ENCODE measurements at regions not wholly inside any gene's neighbourhood (a gene's known extent, or its start where the extent isn't known, plus 50 kb on each side); places are given as distances from the start of the nearest gene placed in this dataset.
A peak's percentile ranks its signal among the peaks of the same experiment; 100 is the strongest.

DNA sequence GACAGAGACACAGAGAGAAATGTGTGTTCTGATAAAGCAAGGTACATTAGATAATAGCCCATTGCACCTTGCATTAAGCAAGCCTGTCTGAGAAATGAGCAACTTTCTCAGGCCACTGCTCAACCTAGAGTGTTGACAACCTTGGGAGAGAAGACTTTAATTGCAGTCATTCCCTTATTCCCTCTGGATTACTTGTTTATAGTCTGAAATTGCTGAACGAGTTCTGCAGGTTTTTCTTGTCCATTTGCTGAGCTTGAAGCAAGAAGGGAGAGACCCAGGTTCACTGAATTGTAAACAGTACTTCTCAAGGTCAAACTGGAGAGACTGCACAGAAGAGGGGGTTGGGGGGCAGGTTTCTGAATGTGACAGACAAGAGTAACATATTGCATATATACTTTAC is 159.4 kb upstream of the PLEKHG7 start:
- TF ChIP-seq, protein P1, sequence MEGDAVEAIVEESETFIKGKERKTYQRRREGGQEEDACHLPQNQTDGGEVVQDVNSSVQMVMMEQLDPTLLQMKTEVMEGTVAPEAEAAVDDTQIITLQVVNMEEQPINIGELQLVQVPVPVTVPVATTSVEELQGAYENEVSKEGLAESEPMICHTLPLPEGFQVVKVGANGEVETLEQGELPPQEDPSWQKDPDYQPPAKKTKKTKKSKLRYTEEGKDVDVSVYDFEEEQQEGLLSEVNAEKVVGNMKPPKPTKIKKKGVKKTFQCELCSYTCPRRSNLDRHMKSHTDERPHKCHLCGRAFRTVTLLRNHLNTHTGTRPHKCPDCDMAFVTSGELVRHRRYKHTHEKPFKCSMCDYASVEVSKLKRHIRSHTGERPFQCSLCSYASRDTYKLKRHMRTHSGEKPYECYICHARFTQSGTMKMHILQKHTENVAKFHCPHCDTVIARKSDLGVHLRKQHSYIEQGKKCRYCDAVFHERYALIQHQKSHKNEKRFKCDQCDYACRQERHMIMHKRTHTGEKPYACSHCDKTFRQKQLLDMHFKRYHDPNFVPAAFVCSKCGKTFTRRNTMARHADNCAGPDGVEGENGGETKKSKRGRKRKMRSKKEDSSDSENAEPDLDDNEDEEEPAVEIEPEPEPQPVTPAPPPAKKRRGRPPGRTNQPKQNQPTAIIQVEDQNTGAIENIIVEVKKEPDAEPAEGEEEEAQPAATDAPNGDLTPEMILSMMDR (conservative IDR thresholded peaks at IDR 0.05), result no peak
- no peak for TF ChIP-seq ZFX (IDR thresholded peaks at IDR 0.05)
- H3K27ac ChIP-seq, result peak overlapping the region; percentile 38

DNA sequence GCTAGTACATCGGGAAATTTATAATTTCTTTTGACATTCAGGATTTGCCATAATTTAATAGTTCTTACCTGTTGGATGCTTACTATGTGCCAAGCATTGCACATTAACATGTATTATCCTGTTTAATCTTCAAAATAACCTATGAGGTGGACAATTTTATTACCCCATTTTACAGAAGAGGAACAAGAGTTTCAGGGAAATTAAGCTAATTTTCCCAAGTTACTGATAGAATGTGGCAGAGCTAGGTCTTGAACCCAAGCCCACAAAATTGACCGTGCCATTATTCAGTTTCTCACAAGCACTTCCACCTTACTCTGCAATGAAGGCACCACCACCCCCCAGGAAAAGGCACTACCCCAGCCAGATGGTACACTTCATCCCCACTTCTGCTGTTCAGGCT is 161.1 kb upstream of the PLEKHG7 start:
- TF ChIP-seq, protein P1 (conservative IDR thresholded peaks at IDR 0.05), result no peak
- TF ChIP-seq ZFX (IDR thresholded peaks at IDR 0.05), result no peak
- no peak overlapping the region for H3K27ac ChIP-seq

DNA sequence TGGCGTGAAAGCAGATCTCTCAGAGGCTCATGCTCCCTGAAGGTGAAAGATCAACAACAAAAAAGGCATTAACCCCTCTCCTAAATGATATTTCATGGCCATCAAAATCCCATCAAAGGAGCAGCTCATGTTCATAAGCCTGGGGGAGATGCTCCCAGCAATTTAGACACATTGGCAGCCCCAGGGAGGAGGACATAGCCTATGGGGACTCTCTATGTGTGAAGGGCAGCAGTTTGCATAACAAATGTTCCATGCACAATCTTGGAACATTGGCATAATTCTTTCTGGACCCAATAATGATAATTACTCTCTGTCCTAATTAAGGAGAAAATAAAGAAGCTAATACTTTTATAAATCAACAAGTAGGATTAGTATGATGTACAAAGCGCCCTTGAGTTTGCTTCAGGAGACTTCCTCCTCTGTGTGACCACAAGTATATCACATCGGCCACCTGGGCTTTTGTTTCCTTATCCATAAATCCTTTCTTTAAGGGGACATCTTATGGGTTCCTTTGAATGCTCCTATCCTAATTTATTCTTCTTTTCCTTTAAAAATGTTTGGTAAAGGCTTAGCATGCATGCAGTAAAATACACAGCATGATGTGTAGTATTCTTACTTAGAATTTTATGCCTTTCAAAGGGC is 161.9 kb upstream of the PLEKHG7 start:
- no peak for TF ChIP-seq ZFX (IDR thresholded peaks at IDR 0.05)
- TF ChIP-seq, protein P1 (conservative IDR thresholded peaks at IDR 0.05), result no peak
- no peak overlapping the region for H3K27ac ChIP-seq

DNA sequence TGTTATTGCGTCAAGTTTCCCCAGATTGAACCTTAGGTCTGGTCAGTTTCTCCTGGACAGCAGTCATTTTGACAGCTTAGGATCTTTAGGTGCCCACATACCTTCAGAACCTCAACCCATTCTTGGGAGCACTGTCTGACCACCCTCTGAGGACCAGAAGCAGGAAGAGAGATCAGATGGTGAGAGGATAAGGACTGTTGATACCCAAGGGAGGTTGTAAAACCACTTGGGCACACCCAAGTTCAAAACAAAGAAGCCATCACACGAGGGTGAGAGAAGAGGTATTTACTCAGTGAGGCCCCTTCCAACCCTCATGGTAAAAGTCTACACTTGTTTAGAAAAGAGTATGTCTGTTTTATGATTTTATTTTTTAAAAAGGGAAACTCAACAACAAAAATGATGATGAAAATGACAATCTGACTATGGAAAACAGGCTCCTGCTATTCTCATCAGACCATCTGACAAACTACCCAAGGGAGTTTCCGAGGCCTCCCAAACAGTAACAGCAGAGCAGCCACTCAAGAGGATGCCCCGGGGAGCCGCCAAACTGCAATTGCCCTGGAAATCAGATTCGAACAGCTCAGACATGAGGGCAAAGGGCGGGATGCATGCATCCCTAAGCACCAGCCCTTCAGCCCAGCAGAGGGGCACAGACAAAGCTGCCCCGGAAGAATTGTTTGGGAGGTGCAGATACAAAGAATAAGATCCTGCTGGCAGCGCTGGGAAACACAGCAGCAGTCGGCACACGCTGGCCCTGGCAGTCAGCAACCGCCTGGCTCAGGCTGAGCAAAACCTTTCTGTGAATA is 162.6 kb upstream of the PLEKHG7 start:
- no peak for TF ChIP-seq ZFX (IDR thresholded peaks at IDR 0.05)
- TF ChIP-seq, protein P1 (conservative IDR thresholded peaks at IDR 0.05), result no peak
- H3K27ac ChIP-seq, result no peak overlapping the region

DNA sequence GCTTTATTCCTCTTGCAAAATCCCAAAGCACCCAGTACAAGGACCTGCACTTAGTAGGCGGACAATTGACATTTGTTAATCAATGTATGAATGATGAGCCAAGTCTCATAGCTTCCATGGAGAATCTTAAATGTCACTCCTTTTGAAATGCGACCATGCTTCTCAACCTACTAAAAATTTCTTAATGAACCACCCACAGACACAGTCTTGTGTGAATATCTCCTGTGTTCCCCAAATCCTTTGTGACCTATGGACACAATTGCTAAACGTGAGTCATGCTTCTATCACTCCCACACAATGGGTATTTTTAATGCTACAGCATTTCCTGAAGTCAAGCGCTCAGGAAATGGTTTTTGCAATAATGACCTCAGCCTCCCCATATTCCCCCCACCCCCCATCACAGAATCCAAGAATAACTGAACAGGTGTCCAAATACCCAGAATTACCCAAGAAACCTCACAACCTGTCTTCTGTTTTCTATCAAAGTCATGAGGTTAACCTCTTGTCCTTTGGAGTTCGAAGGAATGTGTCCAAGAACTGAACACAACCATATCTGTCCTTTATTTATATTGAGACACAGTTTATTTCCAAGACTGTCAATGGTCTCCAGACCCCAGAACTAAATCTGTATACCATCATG is 163.6 kb upstream of the PLEKHG7 start:
- TF ChIP-seq, protein P1 (conservative IDR thresholded peaks at IDR 0.05), result no peak
- no peak for TF ChIP-seq ZFX (IDR thresholded peaks at IDR 0.05)
- no peak overlapping the region for H3K27ac ChIP-seq

DNA sequence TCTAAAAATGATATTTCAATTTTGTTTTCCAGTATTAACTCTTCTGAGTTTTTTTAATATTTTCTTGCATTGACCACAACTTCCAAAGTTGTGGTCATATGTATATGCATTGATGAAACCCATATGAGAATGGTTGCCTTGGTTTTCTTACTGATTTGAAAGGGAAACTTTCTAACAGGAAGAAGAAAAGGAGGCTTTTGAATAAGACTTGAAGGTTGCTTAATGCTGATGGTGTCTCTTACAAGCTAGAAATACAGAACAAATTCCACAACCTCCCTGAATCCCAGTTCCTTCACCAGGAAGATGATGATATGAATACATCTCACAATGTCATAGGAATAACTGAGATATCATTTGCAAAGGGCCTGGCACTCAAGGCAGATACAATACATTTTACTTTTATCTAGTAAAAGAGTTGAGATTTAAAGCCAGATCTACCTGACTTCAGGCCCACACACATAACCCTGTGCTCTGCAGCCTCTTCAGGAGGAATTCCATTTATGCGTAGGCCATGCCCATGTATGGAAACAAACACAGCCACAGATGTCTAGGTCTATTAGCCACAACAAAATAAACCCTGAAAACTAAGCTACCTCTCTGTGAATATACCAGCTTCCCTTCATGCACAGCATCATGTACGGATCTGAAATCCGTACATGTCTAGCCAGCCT is 165.4 kb upstream of the PLEKHG7 start:
- no peak overlapping the region for H3K27ac ChIP-seq
- TF ChIP-seq ZFX (IDR thresholded peaks at IDR 0.05), result no peak
- TF ChIP-seq, protein P1 (conservative IDR thresholded peaks at IDR 0.05), result no peak
